ENCODE measurements at regions not wholly inside any gene's neighbourhood (a gene's known extent, or its start where the extent isn't known, plus 50 kb on each side); places are given as distances from the start of the nearest gene placed in this dataset.

DNA sequence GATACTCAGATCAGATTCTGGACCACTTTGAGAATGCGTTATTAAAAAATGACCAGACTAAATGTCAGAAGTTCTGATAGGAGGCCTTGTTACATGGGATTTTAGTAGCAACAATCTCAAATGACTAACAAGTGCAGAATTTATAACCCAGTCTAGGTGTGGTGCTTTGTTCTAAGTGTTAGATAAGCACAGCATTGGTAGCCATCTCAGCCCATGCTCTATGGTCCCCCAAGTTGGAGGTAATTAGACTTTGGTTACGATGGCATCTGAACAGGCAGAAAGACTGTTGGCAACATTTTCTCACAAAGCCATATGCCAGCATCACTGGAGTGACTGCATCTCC lies 140.4 kb upstream of the RPS23 start:
- Histone ChIP-seq H3K4me3 (no peak overlapping the region), H3K27ac (peak overlapping the region in 1 of 2 donors; percentile 22), H3K4me1 (peaks cover 0 to 43% (median 14%) of the 10 kb centered on the region in 4 donors), H3K9me3 (no peaks in the 10 kb centered on the region), H3K36me3 (no peaks in the 10 kb centered on the region), H3K27me3 (no peaks in the 10 kb centered on the region)
- TF ChIP-seq, protein P1, sequence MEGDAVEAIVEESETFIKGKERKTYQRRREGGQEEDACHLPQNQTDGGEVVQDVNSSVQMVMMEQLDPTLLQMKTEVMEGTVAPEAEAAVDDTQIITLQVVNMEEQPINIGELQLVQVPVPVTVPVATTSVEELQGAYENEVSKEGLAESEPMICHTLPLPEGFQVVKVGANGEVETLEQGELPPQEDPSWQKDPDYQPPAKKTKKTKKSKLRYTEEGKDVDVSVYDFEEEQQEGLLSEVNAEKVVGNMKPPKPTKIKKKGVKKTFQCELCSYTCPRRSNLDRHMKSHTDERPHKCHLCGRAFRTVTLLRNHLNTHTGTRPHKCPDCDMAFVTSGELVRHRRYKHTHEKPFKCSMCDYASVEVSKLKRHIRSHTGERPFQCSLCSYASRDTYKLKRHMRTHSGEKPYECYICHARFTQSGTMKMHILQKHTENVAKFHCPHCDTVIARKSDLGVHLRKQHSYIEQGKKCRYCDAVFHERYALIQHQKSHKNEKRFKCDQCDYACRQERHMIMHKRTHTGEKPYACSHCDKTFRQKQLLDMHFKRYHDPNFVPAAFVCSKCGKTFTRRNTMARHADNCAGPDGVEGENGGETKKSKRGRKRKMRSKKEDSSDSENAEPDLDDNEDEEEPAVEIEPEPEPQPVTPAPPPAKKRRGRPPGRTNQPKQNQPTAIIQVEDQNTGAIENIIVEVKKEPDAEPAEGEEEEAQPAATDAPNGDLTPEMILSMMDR (IDR thresholded peaks at IDR 0.05): no peak
- DNase-seq: no peak
- intact Hi-C loops (cut with DNase I; ENCODE audit: low total_unique reads): no loop called here

- intact Hi-C loops (cut with DNase I; ENCODE audit: low total_unique reads): no loop called here
- peaks cover 0 to 44% (median 18%) of the 10 kb centered on the region in 4 donors for H3K4me1 ChIP-seq
- H3K27me3 ChIP-seq: no peaks in the 10 kb centered on the region
- H3K36me3 ChIP-seq: no peaks in the 10 kb centered on the region
- no peak overlapping the region for H3K4me3 ChIP-seq
- H3K9me3 ChIP-seq: no peaks in the 10 kb centered on the region
- no peak for DNase-seq
- TF ChIP-seq, protein P1 (IDR thresholded peaks at IDR 0.05): no peak
- H3K27ac ChIP-seq: peak overlapping the region in 1 of 2 donors; percentile 22
These were observed 139.8 kb upstream of the RPS23 start for GRCh38 chr5:82417776-82418607.

DNA sequence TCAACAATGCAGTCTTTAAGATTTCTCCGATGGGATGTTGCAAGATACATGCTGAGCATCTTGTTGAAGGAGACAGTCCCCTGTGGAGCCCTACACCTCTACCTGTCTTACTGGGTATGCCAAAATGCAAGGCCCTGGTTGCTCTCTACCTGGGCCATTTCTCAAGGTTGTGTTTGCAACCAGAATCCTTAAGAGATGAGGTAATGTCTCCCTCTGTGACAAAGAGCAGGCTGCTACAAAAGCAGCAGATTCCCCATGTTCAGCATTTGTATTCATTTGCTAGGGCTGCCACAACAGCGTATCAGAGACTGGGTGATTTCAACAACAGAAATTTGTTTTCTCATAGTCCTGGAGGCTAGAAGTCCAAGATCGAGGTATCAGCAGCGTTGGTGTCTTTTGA lies 138.4 kb upstream of the RPS23 start:
- peaks cover 0 to 38% (median 17%) of the 10 kb centered on the region in 4 donors for H3K4me1 ChIP-seq
- no peak for DNase-seq
- H3K27me3 ChIP-seq: no peaks in the 10 kb centered on the region
- intact Hi-C loops (cut with DNase I; ENCODE audit: low total_unique reads): no loop called here
- H3K9me3 ChIP-seq: no peaks in the 10 kb centered on the region
- TF ChIP-seq, protein P1 (IDR thresholded peaks at IDR 0.05): no peak
- H3K4me3 ChIP-seq: no peak overlapping the region
- H3K36me3 ChIP-seq: no peaks in the 10 kb centered on the region
- no peak overlapping the region for H3K27ac ChIP-seq

DNA sequence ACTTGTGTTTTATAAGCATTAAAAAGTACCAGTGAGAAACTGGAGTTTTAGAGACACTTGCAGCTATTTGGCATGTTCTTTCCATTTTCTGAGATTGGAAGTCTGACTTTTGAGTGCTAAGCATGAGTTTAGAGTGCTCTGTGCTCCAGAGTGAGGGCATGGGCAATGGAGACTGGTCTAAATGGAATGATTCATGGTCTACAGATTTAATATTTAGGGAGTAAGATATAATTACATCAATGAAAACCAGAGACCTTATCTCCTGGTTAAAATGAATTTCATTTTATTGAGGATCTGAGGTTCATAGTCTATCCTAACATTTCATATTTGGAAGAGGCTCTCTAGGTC lies 135.9 kb upstream of the RPS23 start:
- TF ChIP-seq, protein P1 (IDR thresholded peaks at IDR 0.05): no peak
- Histone ChIP-seq H3K27me3 (no peaks in the 10 kb centered on the region), H3K9me3 (no peaks in the 10 kb centered on the region), H3K4me3 (no peak overlapping the region), H3K27ac (peak overlapping the region in 1 of 2 donors; percentile 30), H3K36me3 (no peaks in the 10 kb centered on the region), H3K4me1 (peaks cover 0 to 31% (median 13%) of the 10 kb centered on the region in 4 donors)
- no peak for DNase-seq
- intact Hi-C loops (cut with DNase I; ENCODE audit: low total_unique reads): no loop called here

DNA sequence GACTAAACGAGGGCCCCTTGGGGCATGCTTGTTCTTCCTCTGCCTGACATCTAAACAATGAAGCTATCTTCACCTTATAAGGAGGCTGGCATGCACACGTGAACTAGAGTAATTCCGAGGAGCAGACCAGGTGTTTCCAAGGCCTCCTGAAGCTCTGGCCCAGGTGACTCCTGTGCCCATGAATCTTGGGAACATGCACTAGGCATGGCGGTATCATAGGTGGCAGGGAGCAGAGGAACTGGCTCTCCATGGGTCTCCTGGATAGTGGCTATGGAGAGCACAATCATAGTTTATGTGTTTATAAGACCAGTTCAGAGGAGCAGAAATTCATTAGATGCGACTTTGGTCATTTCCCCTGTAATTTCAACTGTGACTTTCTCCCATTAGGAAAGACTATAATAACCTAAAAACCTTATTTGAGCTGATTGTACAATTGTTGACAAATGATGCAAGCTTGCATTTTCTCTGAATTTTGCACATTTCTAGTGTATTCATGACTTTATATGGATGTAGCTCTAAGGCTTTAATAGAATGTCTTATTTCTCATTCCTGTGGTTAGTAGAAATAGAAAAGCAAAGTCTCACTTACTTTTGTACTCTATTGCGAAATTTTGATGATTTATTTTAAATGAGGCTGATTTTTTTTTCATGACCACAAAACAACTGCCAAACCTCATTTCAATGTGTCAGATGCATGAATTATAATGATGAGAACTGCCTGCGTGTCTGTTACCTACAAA lies 135.3 kb upstream of the RPS23 start:
- TF ChIP-seq, protein P1 (IDR thresholded peaks at IDR 0.05): no peak
- intact Hi-C loops (cut with DNase I; ENCODE audit: low total_unique reads): no loop called here
- Histone ChIP-seq H3K36me3 (no peaks in the 10 kb centered on the region), H3K27me3 (no peaks in the 10 kb centered on the region), H3K9me3 (no peaks in the 10 kb centered on the region), H3K27ac (peak overlapping the region in 1 of 2 donors; percentile 38), H3K4me3 (no peak overlapping the region), H3K4me1 (peaks cover 0 to 25% (median 13%) of the 10 kb centered on the region in 4 donors)
- no peak for DNase-seq

Measured in tibial artery (tissue), 4 donors.